ENCODE measurements at regions not wholly inside any gene's neighbourhood (a gene's known extent, or its start where the extent isn't known, plus 50 kb on each side); places are given as distances from the start of the nearest gene placed in this dataset.

DNA sequence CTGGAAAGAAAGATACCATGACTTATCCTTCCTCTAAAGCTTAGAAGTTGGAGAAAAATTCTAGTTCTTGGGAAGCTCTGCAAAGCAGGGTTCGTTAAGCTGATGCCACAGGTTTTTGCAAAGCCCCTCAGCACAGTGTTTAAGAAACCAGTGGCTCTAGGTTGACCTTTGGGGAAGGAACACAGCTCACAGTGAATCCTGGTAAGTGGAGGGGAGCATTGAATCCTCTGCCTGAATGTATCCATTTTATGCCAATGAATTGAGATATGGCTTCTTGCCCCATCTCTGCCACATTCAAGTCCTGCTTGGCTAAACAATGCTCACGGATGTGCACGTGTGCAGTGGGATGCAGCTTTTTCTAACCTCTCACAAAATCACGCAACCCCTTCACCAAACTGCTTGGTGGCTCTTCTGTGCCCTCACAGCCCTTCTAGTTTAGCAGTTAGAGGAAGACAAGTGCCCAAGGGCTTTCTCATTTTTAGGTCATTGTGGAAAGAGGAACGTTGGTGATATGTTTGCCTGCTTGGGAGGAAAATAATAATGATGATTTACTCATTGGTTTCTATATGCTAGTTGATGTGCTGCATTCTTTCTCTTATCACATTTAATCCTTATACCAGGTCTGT is 111.3 kb downstream of the DAD1 start:
- ATAC-seq: no peak

DNA sequence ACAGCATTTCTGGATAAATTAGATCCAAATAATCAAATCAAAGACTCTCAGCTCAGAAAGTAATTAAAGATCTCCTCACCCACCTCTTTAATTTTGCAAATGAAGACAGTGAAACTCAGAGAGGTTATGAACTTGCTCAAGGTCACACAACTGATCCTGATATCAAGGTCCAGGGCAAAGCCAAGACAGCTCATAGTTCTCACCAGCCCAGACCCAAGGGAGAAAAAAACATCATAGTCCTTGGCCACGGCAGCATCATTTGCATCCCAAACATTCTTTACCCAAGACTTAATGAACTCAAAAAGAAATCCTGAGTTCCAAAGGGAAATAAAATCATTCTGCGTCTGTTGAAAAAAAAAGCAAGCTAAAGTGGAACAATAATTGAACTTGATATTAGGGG is 112.1 kb downstream of the DAD1 start:
- ATAC-seq: no peak
- DNase-seq: no peak

More for the DNA sequence above, 111.3 kb downstream of the DAD1 start:
- DNase-seq: no peak

DNA sequence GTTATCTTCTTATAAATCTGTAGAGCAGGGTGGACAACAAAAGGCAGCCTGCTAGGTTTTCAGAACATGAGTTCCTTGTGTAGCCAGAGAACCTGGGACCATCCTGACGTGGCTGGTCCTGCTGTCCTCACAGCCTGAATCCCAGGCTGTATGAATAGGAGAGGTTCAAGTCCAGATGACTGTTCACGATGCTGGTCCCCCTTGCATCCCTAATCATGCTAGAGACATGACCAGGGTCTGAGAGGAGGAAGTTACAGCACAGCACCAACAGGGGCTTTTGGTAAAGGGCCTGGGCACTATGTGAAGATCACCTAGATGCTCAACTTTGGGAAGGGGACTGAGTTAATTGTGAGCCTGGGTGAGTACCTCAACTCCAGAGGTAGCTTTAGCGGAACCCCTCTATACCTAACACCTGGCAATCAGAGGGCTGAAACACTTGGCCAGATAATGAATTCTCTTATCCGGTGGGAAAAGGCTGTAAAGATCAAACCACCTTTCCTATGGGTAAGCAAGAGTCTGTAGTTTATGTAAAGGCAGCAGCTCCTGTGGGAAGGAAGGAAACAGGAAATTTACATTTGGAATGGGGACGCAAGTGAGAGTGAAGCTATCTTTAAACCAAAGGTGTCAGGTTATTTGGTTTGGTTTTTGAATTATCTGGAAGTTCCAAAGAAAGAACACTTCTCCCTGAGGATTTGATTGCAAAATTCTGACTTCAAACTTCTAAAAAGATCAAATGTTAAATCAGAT is 112.8 kb downstream of the DAD1 start:
- no peak for DNase-seq
- ATAC-seq: no peak

DNA sequence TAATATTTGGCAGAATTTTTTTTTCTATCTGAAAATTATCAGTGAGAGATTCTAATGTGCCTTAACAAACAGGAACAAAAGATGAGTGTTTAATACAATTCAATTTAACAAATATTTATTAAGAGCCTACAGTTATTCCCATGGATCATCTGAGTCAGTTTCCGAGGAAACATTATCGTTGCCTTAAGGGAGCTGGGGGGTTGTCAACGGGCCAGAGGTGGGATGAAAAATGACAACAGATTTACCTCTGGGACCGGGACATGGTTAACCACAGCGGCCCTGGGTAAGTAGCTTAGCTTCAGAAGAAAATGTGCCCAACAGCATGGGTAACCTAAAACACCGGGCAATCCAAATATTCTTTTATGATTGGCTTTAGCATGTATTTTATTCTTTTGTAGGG is 113.6 kb downstream of the DAD1 start:
- ATAC-seq (no peak), DNase-seq (no peak)

DNA sequence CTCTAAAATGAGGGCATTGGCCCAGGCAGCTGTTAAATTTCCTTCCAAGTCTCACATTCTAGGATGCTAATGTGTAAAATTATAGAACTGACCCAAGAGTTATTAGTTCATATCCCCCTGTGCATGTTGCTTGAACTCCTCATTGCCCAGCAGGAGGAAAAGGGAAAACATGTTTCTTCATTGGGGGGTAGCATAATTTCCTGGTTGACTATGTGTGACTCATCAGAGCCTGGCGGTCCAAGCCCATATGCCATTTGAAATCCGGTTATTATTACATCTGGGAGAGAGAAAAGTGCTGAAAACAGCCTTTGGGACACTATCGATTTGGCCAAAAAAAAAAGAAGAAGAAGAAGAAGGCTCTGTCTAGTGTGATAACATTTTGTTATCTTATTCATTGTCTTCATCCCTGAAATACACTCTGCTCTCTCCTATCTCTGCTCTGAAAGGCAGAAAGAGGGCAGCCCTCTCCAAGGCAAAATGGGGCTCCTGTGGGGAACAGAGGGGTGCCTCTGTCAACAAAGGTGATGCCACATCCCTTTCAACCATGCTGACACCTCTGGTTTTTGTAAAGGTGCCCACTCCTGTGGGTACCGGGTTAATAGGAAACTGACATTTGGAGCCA is 114.2 kb downstream of the DAD1 start:
- DNase-seq: no peak
- no peak for ATAC-seq

DNA sequence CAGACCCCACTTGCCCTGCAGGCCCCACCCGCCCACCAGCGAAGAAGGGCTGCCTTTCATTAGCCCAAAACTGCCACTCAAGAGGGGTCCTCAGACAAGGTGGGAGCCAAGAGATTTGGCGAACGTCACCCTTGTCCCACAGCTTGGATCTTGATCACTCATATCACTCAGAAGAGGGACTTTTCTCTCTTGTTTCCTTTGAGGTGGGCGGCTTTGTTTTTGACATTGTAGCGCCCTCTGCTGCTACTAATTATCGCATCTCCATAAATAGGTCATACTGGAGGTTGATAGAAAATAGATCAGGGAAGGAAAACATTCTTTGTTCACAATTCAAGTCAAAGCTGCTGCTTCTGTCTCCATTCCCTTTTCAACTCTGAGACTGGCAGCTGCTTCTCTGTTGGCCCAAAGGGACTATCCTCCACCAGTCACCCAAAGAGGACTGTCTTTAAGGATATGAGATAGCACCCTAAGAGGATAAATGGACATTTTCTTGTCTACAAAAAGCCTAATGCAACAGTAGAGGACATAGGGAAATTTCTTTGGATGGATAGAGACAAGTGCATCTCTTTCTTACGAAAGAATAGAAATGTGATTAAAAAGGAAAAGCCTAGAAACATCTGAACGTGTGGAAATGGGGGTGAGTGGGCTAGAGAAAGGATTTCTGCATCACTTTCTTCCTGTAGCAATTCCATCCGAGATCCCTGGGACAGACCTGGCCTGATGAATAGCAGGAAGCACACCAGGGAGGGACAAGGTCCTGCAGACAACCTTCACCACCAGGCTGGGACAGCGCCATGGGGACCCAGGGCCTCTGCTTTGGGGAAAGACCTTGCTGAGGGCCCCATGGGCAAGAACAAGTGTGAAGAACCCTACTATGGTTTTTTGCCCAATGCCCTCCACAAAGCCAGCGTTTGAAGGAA is 115.8 kb downstream of the DAD1 start:
- ATAC-seq (no peak), DNase-seq (no peak)

DNA sequence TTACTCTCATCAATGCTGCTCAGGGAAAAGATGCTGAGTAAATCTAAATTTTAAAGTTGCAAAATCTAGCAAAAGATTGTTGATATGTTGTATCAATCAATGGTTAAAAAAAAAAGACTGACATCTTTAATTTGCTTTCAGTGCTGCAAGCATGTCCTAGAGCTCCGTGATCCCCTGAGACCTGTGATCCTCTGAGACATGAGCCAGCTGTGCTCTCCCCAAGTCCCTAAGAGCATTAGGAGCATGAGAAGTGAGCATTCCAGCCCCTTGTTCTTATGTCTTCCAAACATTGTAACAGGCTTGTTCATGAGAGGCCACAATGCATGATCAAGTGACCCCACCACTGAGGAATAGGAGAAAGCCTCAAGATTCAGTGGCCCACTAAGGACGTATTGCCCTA is 116.6 kb downstream of the DAD1 start:
- no peak for DNase-seq
- ATAC-seq: no peak

DNA sequence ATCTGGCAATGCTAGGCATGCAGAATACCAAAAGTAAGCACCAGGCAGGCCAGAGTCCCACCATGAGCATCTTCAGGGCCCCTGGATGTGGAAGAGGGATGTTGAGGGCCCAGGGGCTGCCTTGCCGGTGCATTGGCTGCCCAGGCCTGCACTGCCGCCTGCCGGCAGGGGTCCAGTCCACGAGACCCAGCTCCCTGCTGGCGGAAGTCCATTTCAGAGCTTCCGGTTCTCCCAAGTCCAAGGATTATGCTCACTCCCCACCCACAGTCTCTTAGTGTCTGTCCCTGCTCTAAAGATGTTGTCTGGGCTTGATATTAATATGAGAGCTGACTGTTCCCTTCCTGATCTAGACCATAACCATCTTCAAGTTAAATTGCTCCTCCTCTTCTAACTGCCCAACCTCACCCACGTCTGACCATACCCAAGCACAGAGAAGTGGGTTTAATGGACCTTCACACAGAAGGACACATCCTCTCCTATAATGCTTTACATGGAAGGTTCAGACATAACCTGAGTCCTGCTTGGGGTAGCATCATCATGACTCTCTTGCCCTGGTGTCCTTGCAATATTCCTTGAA is 117.4 kb downstream of the DAD1 start:
- ATAC-seq (no peak), DNase-seq (no peak)

DNA sequence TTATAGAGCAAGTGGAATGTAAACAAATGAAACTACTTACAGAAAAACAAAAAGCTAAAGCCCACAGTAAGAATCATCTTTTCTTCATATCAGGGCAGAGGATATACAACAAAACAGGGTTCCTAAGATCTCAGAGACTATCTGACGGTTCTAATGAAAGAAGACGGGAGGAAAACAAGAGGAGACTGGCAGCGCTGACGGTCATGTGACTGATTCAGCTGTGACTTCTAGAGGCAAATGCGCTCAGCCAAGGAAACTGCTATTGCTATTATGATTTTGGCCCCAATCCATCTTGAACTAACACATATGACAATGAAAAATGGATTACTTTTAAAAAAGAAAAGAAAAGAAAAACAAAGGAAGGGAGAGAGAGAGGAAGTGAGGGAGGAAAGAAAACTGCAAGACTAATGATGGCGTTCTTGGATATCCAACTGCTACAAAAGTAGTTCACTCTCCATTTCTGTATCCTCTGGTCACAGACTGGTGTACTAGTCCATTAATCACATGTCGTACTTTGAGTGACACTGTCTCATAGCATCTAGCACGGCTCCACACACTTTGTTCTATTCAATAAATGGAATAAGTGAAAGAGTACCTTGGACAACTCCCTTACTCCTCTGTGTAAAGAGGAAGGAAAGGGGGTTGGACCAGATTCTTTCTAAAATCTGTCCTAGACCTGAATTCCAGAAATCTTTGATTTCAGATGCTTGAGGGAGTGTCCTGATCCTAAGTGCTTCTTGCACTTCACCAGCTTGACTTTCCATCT is 119.3 kb downstream of the DAD1 start:
- ATAC-seq (no peak), DNase-seq (no peak)

DNA sequence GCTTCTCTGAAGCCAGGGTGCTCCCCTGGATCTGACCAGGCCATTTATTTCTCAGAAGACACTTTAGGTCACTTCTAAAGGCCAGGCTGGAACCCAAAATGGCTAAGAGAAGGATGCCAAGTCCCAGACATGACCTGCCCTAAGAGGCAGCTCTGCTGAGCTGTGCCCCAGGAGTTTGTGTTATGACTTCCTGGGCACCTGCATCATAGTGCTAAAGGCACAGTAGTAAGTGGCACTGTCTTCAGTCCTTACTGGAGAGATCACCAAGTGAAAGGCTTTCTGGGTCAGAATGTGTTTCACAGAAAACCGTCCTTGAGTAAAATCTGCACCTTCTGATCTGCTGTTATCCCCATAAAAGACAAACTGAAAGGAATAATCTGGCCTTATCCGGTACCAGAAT is 120.2 kb downstream of the DAD1 start:
- ATAC-seq (no peak), DNase-seq (no peak)

DNA sequence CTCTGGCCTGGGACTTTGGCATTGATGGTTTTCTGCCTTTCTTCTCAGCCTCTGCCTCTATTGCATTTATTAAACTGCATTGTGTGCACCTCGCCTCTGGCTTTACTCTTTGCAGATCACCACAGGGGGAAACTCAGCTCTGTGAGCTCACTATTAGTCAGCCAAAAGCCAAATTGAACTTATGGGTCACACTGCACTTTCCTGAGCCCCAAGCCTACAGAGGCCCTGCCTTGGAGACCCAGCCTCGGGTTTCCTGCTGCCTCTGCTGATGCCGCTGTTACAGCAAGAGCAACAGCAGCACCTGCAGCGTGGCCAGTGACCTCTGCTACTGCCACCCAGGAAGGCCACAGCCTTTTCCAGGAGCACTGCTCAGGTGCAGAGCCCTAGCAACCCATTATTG is 122.5 kb downstream of the DAD1 start:
- DNase-seq (no peak), ATAC-seq (peak; percentile 57)

DNA sequence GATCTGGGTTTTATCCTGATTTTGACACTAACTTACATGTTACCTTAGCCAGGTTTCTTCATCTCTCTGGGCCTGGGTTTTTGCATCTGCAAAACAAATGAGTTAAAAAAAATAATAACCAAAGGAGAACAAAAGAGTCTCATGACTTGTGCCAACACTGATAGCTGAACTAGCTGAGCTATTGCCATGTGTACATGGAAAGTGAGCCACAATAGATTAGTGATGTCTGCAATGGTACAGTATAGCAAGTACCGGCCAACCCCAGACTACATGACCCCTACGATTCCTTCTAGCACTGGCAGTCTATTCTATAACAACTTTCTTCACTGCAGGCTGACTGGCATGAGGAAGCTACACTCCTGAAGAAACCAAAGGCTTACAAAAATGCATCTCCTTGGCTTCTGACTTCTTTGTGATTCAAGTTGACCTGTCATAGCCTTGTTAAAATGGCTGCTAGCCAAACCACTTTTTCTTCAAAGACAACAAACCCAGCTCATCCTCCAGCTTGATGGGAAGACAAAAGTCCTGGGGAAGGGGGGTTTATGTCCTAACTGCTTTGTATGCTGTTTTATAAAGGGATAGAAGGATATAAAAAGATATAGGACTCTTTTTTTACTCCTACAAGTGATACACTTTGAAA is 123.7 kb downstream of the DAD1 start:
- DNase-seq (no peak), ATAC-seq (no peak)

DNA sequence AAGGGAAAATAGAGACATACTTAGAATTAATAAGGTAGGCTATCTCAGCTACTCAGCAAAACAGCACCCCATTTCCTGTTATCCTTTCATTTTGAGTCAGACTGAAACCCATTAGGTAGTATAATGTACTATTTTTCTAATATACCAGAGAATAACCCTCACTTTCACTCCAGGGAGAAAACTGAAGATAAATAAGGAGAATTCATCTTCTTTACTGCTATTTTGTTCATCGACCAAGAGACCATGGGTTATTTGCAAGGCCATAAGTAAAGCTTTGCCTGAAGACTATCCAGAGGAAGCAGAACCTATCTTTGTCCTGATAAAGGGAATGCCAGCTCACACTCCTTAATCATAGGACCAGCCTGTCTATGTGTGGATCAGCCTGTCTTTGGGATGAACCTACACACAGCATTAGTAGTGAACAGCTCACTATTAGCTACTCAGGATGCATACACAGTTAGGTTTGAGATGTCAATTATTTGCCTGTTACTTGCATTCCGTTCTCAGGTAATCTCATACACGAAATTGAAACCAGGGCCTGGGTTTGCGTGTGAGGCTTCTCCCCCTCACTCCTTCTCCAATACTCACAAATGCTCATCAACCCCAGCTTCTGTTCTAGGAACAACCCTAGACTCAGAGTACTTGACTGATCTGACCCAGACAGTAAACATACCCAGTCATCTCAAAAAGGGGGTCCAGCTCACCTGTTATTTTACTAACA is 124.4 kb downstream of the DAD1 start:
- DNase-seq (no peak), ATAC-seq (no peak)

DNA sequence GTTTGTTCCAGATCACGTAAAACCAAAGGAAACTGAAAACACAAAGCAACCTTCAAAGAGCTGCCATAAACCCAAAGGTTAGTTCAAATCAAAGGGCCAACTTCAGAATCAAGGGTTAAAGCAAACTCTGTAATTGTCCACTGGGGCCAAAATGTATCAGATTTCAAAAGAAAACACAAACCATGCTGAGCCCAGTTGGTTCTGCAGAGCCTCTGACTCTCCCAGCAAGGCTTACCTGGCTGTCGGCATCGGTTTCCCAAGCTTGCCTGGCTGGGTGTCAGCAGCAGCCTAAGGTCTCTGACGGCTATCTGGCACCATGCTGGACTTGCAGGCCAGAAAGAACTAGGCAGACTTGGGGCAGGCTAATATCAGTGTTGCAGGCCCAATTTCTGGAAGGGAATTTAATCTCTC is 125.3 kb downstream of the DAD1 start:
- ATAC-seq: no peak

DNA sequence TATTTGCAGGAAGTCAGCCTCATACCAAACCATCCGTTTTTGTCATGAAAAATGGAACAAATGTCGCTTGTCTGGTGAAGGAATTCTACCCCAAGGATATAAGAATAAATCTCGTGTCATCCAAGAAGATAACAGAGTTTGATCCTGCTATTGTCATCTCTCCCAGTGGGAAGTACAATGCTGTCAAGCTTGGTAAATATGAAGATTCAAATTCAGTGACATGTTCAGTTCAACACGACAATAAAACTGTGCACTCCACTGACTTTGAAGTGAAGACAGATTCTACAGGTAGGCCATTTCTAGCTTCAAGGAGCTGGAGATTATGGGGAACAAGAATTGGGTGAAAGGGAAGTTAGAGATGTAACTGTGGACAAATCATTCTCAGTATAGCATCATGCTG is 126.1 kb downstream of the DAD1 start:
- no peak for DNase-seq

More for the DNA sequence above, 125.3 kb downstream of the DAD1 start:
- no peak for DNase-seq

DNA sequence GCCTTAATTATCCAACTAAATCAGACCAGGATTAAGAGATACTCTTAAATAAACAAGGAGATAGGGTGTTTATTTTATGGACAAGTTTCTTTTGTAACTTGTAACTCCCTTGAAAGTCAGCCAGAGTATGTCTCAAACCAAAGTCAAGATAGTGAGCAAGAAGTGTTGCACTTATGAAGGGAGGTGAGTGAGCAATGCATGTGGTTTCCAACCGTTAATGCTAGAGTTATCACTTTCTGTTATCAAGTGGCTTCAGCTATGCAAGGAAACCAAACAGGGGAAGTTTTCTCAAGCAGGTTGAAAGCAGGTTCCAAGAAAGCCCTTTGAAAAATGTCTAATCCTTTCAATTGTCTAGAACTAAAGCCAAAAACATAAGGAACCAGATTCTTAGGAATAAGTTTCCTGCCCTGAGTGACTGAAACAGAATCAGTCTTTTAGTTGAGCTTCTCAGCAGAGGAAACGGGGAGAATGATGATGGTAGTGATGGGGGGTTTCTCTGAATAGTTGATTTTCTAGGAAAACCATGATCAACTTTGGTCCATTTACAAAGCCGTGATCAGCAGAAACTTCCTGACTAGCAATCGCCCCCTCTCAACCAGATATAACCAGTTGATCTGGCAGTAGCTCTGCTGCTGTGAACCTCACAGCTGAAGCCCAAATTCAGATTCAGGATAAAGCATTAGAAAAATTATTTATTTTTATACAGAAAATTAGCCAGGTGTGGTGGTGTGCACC is 128.4 kb downstream of the DAD1 start:
- ATAC-seq (peak; percentile 36), DNase-seq (no peak)

More for the DNA sequence above, 126.1 kb downstream of the DAD1 start:
- no peak for ATAC-seq

DNA sequence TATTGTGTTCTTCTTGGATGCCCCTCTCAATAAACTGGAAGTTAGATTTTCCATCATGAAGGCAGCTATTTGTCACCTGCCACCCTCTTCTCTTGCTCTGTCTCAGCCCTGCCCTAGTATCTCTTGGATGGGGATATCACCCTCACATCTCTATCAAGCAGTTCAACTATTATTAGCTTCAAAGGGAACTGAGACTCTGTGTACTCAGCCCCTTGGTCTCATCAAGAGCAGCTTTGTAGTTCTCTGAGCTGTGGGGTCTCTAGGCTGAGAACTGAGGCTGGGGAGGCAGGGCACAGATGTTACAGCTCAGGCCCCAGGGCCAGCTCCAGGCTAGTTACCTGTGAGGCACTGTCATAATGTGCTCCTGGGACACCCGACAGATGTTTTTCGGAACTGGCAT is 130.3 kb downstream of the DAD1 start:
- no peak for ATAC-seq

DNA sequence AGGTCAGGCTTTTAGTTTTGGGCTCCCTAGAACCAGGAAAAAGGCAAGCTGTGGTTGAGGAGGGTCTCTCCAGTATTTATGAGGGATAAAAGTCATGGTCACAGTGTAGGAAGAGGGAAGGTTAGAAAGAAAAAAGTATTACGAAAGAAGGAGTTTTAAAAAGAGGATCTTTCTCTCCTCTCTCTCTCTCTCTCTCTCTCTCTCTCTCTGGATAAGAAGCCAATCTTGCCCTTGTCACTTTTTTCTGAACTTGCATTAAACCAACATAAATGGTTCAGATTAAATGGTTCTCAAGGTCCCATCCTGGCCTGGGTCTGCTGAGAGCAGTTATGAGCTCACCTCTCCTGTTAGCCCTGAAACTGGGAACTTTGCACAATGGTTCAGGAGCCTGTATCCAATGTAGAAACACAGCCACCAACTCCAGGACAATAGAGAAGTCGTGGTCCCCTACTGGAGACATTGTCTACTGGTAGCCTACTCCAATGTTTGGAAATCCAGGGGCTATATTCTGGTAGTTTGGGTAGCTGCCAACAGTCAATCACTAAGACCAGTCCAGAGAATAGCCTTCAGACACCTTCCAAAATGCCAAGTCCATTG is 131.9 kb downstream of the DAD1 start:
- ATAC-seq (no peak), DNase-seq (no peak)

More for the DNA sequence above, 130.3 kb downstream of the DAD1 start:
- DNase-seq: no peak

DNA sequence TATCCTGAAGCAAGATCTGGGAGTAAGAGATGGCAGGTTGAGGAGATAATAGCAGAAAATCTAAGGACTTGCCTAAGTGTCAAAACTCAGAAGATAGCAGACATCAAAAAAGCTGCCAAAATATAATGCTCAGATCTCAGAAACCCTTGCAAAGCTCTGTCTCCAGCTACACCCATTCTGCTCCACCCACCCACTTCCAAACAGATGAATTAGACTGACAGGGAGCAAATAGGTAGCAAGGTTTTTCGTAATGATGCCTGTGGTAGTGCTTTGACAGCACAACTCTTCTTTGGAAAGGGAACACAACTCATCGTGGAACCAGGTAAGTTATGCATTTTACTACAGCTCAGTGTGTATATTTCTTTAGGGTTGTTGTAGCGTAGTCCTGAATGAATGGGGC is 132.6 kb downstream of the DAD1 start:
- DNase-seq (no peak), ATAC-seq (no peak)

All from stimulated activated naive CD8-positive, alpha-beta T cell treated with anti-CD3 and anti-CD28 coated beads, Interleukin-15, Interleukin-2, amounts not matched to agents 100 U/mL and 50 U/mL, for 24 hours (primary cell).